IPS DF 6.9 (cell line): ENCODE measurements at regions not wholly inside any gene's neighbourhood (a gene's known extent, or its start where the extent isn't known, plus 50 kb on each side); places are given as distances from the start of the nearest gene placed in this dataset.

Source experiments
- DNase-seq: peaks from one replicate; pipeline ENCODE4 v3.0.0-alpha.2; 2013; ENCODE audit warnings: low read depth, low spot score
- H3K27ac ChIP-seq: one replicate; pipeline ENCODE4 v1.5.1; 2013; ENCODE audit warnings: low read length, control low read depth
- H3K27me3 ChIP-seq: 2 replicates; pipeline ENCODE4 v1.6.1; 2013; ENCODE audit warnings: mild to moderate bottlenecking, low read length; ENCODE audit not compliant: control insufficient read depth, insufficient read depth
- H3K36me3 ChIP-seq: 2 replicates; pipeline ENCODE4 v1.6.1; 2013; ENCODE audit warnings: low read length; ENCODE audit not compliant: control insufficient read depth, insufficient read depth
- H3K4me1 ChIP-seq: 2 replicates; pipeline ENCODE4 v1.6.1; 2013; ENCODE audit warnings: low read length; ENCODE audit not compliant: control insufficient read depth, insufficient read depth
- H3K4me3 ChIP-seq: 2 replicates; pipeline ENCODE4 v1.5.1; 2013; ENCODE audit warnings: mild to moderate bottlenecking, low read length
- H3K9me3 ChIP-seq: 2 replicates; pipeline ENCODE4 v1.6.1; 2013; ENCODE audit warnings: low read length, inconsistent platforms; ENCODE audit not compliant: control insufficient read depth, insufficient read depth
- WGBS: extraction: QIAGEN DNeasy Blood & Tissue Kit; methylation state at CpG from one replicate; pipeline ENCODE4 v1.1.7; 2013; ENCODE audit warnings: mixed read lengths, missing lambda C conversion rate; ENCODE audit not compliant: insufficient read length, insufficient coverage; 5-methylcytosine and 5-hydroxymethylcytosine counted together

- Histone ChIP-seq H3K27me3 (no peaks in the 10 kb centered on the region), H3K4me1 (no peaks in the 10 kb centered on the region), H3K4me3 (no peak overlapping the region), H3K36me3 (no peaks in the 10 kb centered on the region), H3K9me3 (no peaks in the 10 kb centered on the region), H3K27ac (no peak overlapping the region)
- no CpG with 5 or more reads among the region's 1 CpG for WGBS
- DNase-seq, result no peak
These were observed 222.2 kb upstream of the CXCL12 start for GRCh38 chr10:44607116-44607515.

- no peak for DNase-seq
- no peaks in the 10 kb centered on the region for H3K4me1 ChIP-seq
- no peak overlapping the region for H3K4me3 ChIP-seq
These were observed 234.0 kb upstream of the CXCL12 start for GRCh38 chr10:44618910-44619309.

GRCh38 chr10:44619521-44619920 lies 234.6 kb upstream of the CXCL12 start:
- H3K27me3 ChIP-seq, result no peaks in the 10 kb centered on the region
- H3K4me1 ChIP-seq, result no peaks in the 10 kb centered on the region
- no peaks in the 10 kb centered on the region for H3K36me3 ChIP-seq
- H3K27ac ChIP-seq, result no peak overlapping the region
- DNase-seq, result no peak
- no peaks in the 10 kb centered on the region for H3K9me3 ChIP-seq
- WGBS, result no CpG with 5 or more reads among the region's 1 CpG
- H3K4me3 ChIP-seq, result no peak overlapping the region

More at GRCh38 chr10:44618910-44619309, 234.0 kb upstream of the CXCL12 start:
- Histone ChIP-seq H3K36me3 (no peaks in the 10 kb centered on the region), H3K27ac (no peak overlapping the region), H3K9me3 (no peaks in the 10 kb centered on the region), H3K27me3 (no peaks in the 10 kb centered on the region)
- WGBS, result no CpG with 5 or more reads among the region's 3 CpGs

GRCh38 chr10:44619975-44620374 lies 235.1 kb upstream of the CXCL12 start:
- no peak for DNase-seq
- WGBS, result no CpG with 5 or more reads among the region's 3 CpGs
- Histone ChIP-seq H3K27me3 (no peaks in the 10 kb centered on the region), H3K4me3 (no peak overlapping the region), H3K9me3 (no peaks in the 10 kb centered on the region), H3K27ac (no peak overlapping the region), H3K36me3 (no peaks in the 10 kb centered on the region), H3K4me1 (no peaks in the 10 kb centered on the region)

- H3K4me1 ChIP-seq, result no peaks in the 10 kb centered on the region
- no peak for DNase-seq
- H3K9me3 ChIP-seq, result no peaks in the 10 kb centered on the region
- no peaks in the 10 kb centered on the region for H3K27me3 ChIP-seq
- H3K27ac ChIP-seq, result no peak overlapping the region
- no peak overlapping the region for H3K4me3 ChIP-seq
- WGBS, result no CpG with 5 or more reads among the region's 6 CpGs
- no peaks in the 10 kb centered on the region for H3K36me3 ChIP-seq
These were observed 242.9 kb upstream of the CXCL12 start for GRCh38 chr10:44627591-44628354.

- H3K27ac ChIP-seq, result no peak overlapping the region
- WGBS, result no CpG with 5 or more reads among the region's 2 CpGs
- no peaks in the 10 kb centered on the region for H3K36me3 ChIP-seq
- H3K4me1 ChIP-seq, result no peaks in the 10 kb centered on the region
- H3K27me3 ChIP-seq, result no peaks in the 10 kb centered on the region
- no peak overlapping the region for H3K4me3 ChIP-seq
- no peak for DNase-seq
- H3K9me3 ChIP-seq, result no peaks in the 10 kb centered on the region
These were observed 244.0 kb upstream of the CXCL12 start for GRCh38 chr10:44628921-44629320.

- no peaks in the 10 kb centered on the region for H3K4me1 ChIP-seq
- H3K9me3 ChIP-seq, result no peaks in the 10 kb centered on the region
- H3K27me3 ChIP-seq, result no peaks in the 10 kb centered on the region
- no CpG with 5 or more reads among the region's 1 CpG for WGBS
- H3K36me3 ChIP-seq, result no peaks in the 10 kb centered on the region
- no peak overlapping the region for H3K27ac ChIP-seq
- no peak for DNase-seq
- H3K4me3 ChIP-seq, result no peak overlapping the region
These were observed 250.3 kb upstream of the CXCL12 start for GRCh38 chr10:44635176-44635575.

GRCh38 chr10:44636625-44637024 lies 251.7 kb upstream of the CXCL12 start:
- no CpG with 5 or more reads among the region's 3 CpGs for WGBS
- no peak overlapping the region for H3K27ac ChIP-seq
- H3K4me1 ChIP-seq, result no peaks in the 10 kb centered on the region
- H3K36me3 ChIP-seq, result no peaks in the 10 kb centered on the region
- no peaks in the 10 kb centered on the region for H3K9me3 ChIP-seq
- DNase-seq, result no peak
- H3K4me3 ChIP-seq, result no peak overlapping the region
- H3K27me3 ChIP-seq, result no peaks in the 10 kb centered on the region

GRCh38 chr10:44640429-44640828 lies 255.5 kb upstream of the CXCL12 start:
- no peaks in the 10 kb centered on the region for H3K36me3 ChIP-seq
- no peak overlapping the region for H3K4me3 ChIP-seq
- no CpG with 5 or more reads among the region's 7 CpGs for WGBS
- no peaks in the 10 kb centered on the region for H3K4me1 ChIP-seq
- no peak for DNase-seq
- no peak overlapping the region for H3K27ac ChIP-seq
- H3K27me3 ChIP-seq, result no peaks in the 10 kb centered on the region
- no peaks in the 10 kb centered on the region for H3K9me3 ChIP-seq

GRCh38 chr10:44647473-44647872 lies 262.6 kb upstream of the CXCL12 start:
- DNase-seq, result no peak
- Histone ChIP-seq H3K36me3 (no peaks in the 10 kb centered on the region), H3K27me3 (no peaks in the 10 kb centered on the region), H3K27ac (no peak overlapping the region), H3K4me1 (no peaks in the 10 kb centered on the region), H3K4me3 (no peak overlapping the region), H3K9me3 (no peaks in the 10 kb centered on the region)
- no CpG with 5 or more reads among the region's 2 CpGs for WGBS

- H3K4me3 ChIP-seq, result no peak overlapping the region
- H3K4me1 ChIP-seq, result no peaks in the 10 kb centered on the region
- no peak for DNase-seq
- H3K27ac ChIP-seq, result no peak overlapping the region
- no peaks in the 10 kb centered on the region for H3K9me3 ChIP-seq
- H3K36me3 ChIP-seq, result no peaks in the 10 kb centered on the region
- no CpG with 5 or more reads among the region's 10 CpGs for WGBS
- no peaks in the 10 kb centered on the region for H3K27me3 ChIP-seq
These were observed 263.1 kb upstream of the CXCL12 start for GRCh38 chr10:44647877-44648542.
